ENCODE measurements at regions not wholly inside any gene's neighbourhood (a gene's known extent, or its start where the extent isn't known, plus 50 kb on each side); places are given as distances from the start of the nearest gene placed in this dataset.

GRCh38 chr12:44961887-44962286 is 85.8 kb upstream of the NELL2 start:
- no peak for DNase-seq

GRCh38 chr12:44960856-44961255 is 84.7 kb upstream of the NELL2 start:
- no peak for DNase-seq

GRCh38 chr12:44960423-44960822 is 84.3 kb upstream of the NELL2 start:
- DNase-seq = no peak

GRCh38 chr12:44947163-44947562 is 71.0 kb upstream of the NELL2 start:
- no peak for DNase-seq

- no peak for DNase-seq
Observed at GRCh38 chr12:44942714-44943113, 66.6 kb upstream of the NELL2 start.

- peak; percentile 91 for DNase-seq
Observed at GRCh38 chr12:44930972-44931600, 55.0 kb upstream of the NELL2 start.

GRCh38 chr12:44929236-44929885 is 53.2 kb upstream of the NELL2 start:
- DNase-seq = peak; percentile 63
